Aorta (tissue), 5 donors: ENCODE measurements at regions not wholly inside any gene's neighbourhood (a gene's known extent, or its start where the extent isn't known, plus 50 kb on each side); places are given as distances from the start of the nearest gene placed in this dataset.

Experiments
- ATAC-seq: fragments of 200-7000 bp; cut with Tn5 transposase; one replicate; pipeline ENCODE4 v1.9.1; 2022; ENCODE audit warnings: moderate library complexity; ENCODE audit not compliant: low FRiP score
- DNase-seq, 2 donors: peaks; one replicate each; pipeline ENCODE4 v3.0.0-alpha.2; 2020
- H3K27ac ChIP-seq, 2 donors: one replicate each; pipeline ENCODE4 v1.5.1; 2013; ENCODE audit warnings: low read length in 2 of 2, mild to moderate bottlenecking in 2 of 2, moderate library complexity in 2 of 2, control low read depth in 1 of 2, inconsistent platforms in 1 of 2, low read depth in 1 of 2
- H3K27me3 ChIP-seq, 2 donors: one replicate each; pipeline ENCODE4 v1.6.1; 2013; ENCODE audit warnings: control low read depth in 1 of 2, low read length in 1 of 2, mild to moderate bottlenecking in 1 of 2, moderate library complexity in 1 of 2; ENCODE audit not compliant: insufficient read depth in 2 of 2, control insufficient read depth in 1 of 2
- H3K36me3 ChIP-seq, 2 donors: one replicate each; pipeline ENCODE4 v1.6.1; 2013; ENCODE audit warnings: control low read depth in 1 of 2, low read length in 1 of 2, mild to moderate bottlenecking in 1 of 2; ENCODE audit not compliant: insufficient read depth in 2 of 2, control insufficient read depth in 1 of 2
- H3K4me1 ChIP-seq, 2 donors: one replicate each; pipeline ENCODE4 v1.6.1; 2013; ENCODE audit warnings: low read length in 2 of 2, control low read depth in 1 of 2, mild to moderate bottlenecking in 1 of 2, moderate library complexity in 1 of 2; ENCODE audit not compliant: insufficient read depth in 2 of 2, control insufficient read depth in 1 of 2
- H3K4me3 ChIP-seq, 2 donors: one replicate each; pipeline ENCODE4 v1.5.1; 2013; ENCODE audit warnings: low read length in 2 of 2, control low read depth in 1 of 2, mild to moderate bottlenecking in 1 of 2
- H3K9me3 ChIP-seq: one replicate; pipeline ENCODE4 v1.6.1; 2013; ENCODE audit warnings: mild to moderate bottlenecking, low read length; ENCODE audit not compliant: control insufficient read depth
- WGBS, 2 donors: extraction: QIAGEN DNeasy Blood & Tissue Kit; methylation state at CpG; one replicate each; pipeline ENCODE4 v1.1.7; 2013; 5-methylcytosine and 5-hydroxymethylcytosine counted together
- intact Hi-C, 2 donors: fragments of 100-400 bp; cut with DNase I; formaldehyde crosslinking; loops; one replicate each; pipeline versions ENCODE4 v1.14.2 to v1.15.0; 2022
- donor health status: healthy with polysubstance abuse.
- donor health status: Bipolar disorder and iron deficiency.
- donor health status: DM: no; HTN: no; CAD: no.
- donor health status: DM: no; HTN: no; CAD: no.
- donor health status: DM: yes; HTN: yes; CAD: no.

- H3K27me3 ChIP-seq, result no peaks in the 10 kb centered on the region
- ATAC-seq, result no peak
- peaks cover 0 to 1% of the 10 kb centered on the region in 2 donors for H3K4me1 ChIP-seq
- DNase-seq, result no peak
- H3K36me3 ChIP-seq, result no peaks in the 10 kb centered on the region
- intact Hi-C loops, result no loop called here
- no peak overlapping the region for H3K4me3 ChIP-seq
- peaks cover 1% of the 10 kb centered on the region for H3K9me3 ChIP-seq
- H3K27ac ChIP-seq, result no peak overlapping the region
Measured at GRCh38 chr5:68547622-68548021, 332.1 kb downstream of the PIK3R1 start.

- Histone ChIP-seq H3K27me3 (no peaks in the 10 kb centered on the region), H3K27ac (no peak overlapping the region), H3K9me3 (peaks cover 1% of the 10 kb centered on the region), H3K4me1 (peaks cover 0 to 1% of the 10 kb centered on the region in 2 donors), H3K36me3 (no peaks in the 10 kb centered on the region), H3K4me3 (no peak overlapping the region)
- WGBS, 2 donors, result 64 to 68% methylated on average over 13 of the region's 13 CpGs
- intact Hi-C loops, result no loop called here
- DNase-seq, result no peak
- ATAC-seq, result no peak
Measured at GRCh38 chr5:68548959-68549676, 333.6 kb downstream of the PIK3R1 start.

GRCh38 chr5:68550015-68550414, 334.5 kb downstream of the PIK3R1 start:
- intact Hi-C loops, result no loop called here
- no peak overlapping the region for H3K27ac ChIP-seq
- ATAC-seq (no peak), DNase-seq (no peak)
- H3K9me3 ChIP-seq, result peaks cover 1% of the 10 kb centered on the region
- H3K27me3 ChIP-seq, result no peaks in the 10 kb centered on the region
- peaks cover 0 to 1% of the 10 kb centered on the region in 2 donors for H3K4me1 ChIP-seq
- no peak overlapping the region for H3K4me3 ChIP-seq
- H3K36me3 ChIP-seq, result no peaks in the 10 kb centered on the region

GRCh38 chr5:68551436-68551835, 335.9 kb downstream of the PIK3R1 start:
- no peaks in the 10 kb centered on the region for H3K36me3 ChIP-seq
- H3K27me3 ChIP-seq, result no peaks in the 10 kb centered on the region
- DNase-seq (no peak), ATAC-seq (no peak)
- H3K4me1 ChIP-seq, result no peaks in the 10 kb centered on the region
- 77 to 89% methylated on average over 5 of the region's 5 CpGs for WGBS, 2 donors
- peaks cover 1% of the 10 kb centered on the region for H3K9me3 ChIP-seq
- no peak overlapping the region for H3K4me3 ChIP-seq
- H3K27ac ChIP-seq, result no peak overlapping the region
- intact Hi-C loops, result no loop called here

GRCh38 chr5:68554571-68555279, 339.2 kb downstream of the PIK3R1 start:
- Histone ChIP-seq H3K27me3 (no peaks in the 10 kb centered on the region), H3K4me1 (no peaks in the 10 kb centered on the region), H3K36me3 (no peaks in the 10 kb centered on the region), H3K9me3 (peaks cover 3% of the 10 kb centered on the region), H3K4me3 (no peak overlapping the region), H3K27ac (no peak overlapping the region)
- intact Hi-C loops, result no loop called here
- ATAC-seq, result peak; percentile 88
- peak; percentile 84 to 87 for DNase-seq
- WGBS, 2 donors, result 6 to 8% methylated on average over 8 of the region's 8 CpGs

- H3K27me3 ChIP-seq, result no peaks in the 10 kb centered on the region
- DNase-seq (no peak), ATAC-seq (no peak)
- 79 to 83% methylated on average over 6 of the region's 6 CpGs for WGBS, 2 donors
- H3K9me3 ChIP-seq, result peaks cover 3% of the 10 kb centered on the region
- H3K36me3 ChIP-seq, result no peaks in the 10 kb centered on the region
- intact Hi-C loops, result no loop called here
- H3K27ac ChIP-seq, result no peak overlapping the region
- no peak overlapping the region for H3K4me3 ChIP-seq
- no peaks in the 10 kb centered on the region for H3K4me1 ChIP-seq
Measured at GRCh38 chr5:68555907-68556681, 340.5 kb downstream of the PIK3R1 start.

GRCh38 chr5:68557162-68557936, 341.8 kb downstream of the PIK3R1 start:
- H3K4me1 ChIP-seq, result no peaks in the 10 kb centered on the region
- H3K4me3 ChIP-seq, result no peak overlapping the region
- H3K36me3 ChIP-seq, result no peaks in the 10 kb centered on the region
- no peak for DNase-seq
- intact Hi-C loops, result no loop called here
- 63 to 67% methylated on average over 4 of the region's 4 CpGs for WGBS, 2 donors
- H3K27ac ChIP-seq, result no peak overlapping the region
- ATAC-seq, result no peak
- H3K27me3 ChIP-seq, result no peaks in the 10 kb centered on the region
- peaks cover 2% of the 10 kb centered on the region for H3K9me3 ChIP-seq

- WGBS, 2 donors, result 50 to 57% methylated on average over 3 of the region's 3 CpGs
Measured at GRCh38 chr5:68562308-68562707, 346.8 kb downstream of the PIK3R1 start.

More at GRCh38 chr5:68562308-68562707, 346.8 kb downstream of the PIK3R1 start:
- Histone ChIP-seq H3K27me3 (no peaks in the 10 kb centered on the region), H3K36me3 (no peaks in the 10 kb centered on the region), H3K4me3 (no peak overlapping the region), H3K4me1 (no peaks in the 10 kb centered on the region), H3K9me3 (peaks cover 3% of the 10 kb centered on the region), H3K27ac (no peak overlapping the region)
- DNase-seq (no peak), ATAC-seq (no peak)
- intact Hi-C loops, result no loop called here
